Upper lobe of left lung (tissue), 6 donors: ENCODE measurements at regions not wholly inside any gene's neighbourhood (a gene's known extent, or its start where the extent isn't known, plus 50 kb on each side); places are given as distances from the start of the nearest gene placed in this dataset.

Source experiments
- ATAC-seq, 2 donors: fragments of 200-7000 bp; cut with Tn5 transposase; one replicate each; pipeline ENCODE4 v1.9.1; 2022; ENCODE audit warnings: mild to moderate bottlenecking in 2 of 2, moderate library complexity in 2 of 2; ENCODE audit not compliant: low FRiP score in 2 of 2
- DNase-seq, 2 donors: peaks; one replicate each; pipeline ENCODE4 v3.0.0-alpha.2; 2019 to 2020
- H3K27ac ChIP-seq, 4 donors: fragments of 200-600 bp; sonication (generic); one replicate each; pipeline ENCODE4 v1.5.1; 2016 to 2019
- H3K27me3 ChIP-seq, 4 donors: fragments of 200-600 bp; sonication (generic); one replicate each; pipeline ENCODE4 v1.5.1; 2017 to 2019
- H3K36me3 ChIP-seq, 4 donors: fragments of 200-600 bp; sonication (generic); one replicate each; pipeline ENCODE4 v1.5.1; 2016 to 2019
- H3K4me1 ChIP-seq, 4 donors: fragments of 200-600 bp; sonication (generic); one replicate each; pipeline ENCODE4 v1.5.1; 2018 to 2019
- H3K4me3 ChIP-seq, 4 donors: fragments of 200-600 bp; sonication (generic); one replicate each; pipeline ENCODE4 v1.5.1; 2017 to 2019; ENCODE audit warnings: mild to moderate bottlenecking in 2 of 4, moderate library complexity in 1 of 4
- H3K9me3 ChIP-seq, 4 donors: fragments of 200-600 bp; sonication (generic); one replicate each; pipeline ENCODE4 v1.5.1; 2018 to 2019
- EP300 ChIP-seq, 4 donors: sonication (generic); formaldehyde crosslinking; IDR thresholded peaks; one replicate each; pipeline ENCODE4 v1.5.1; 2017; ENCODE audit warnings: antibody characterized with exemption in 4 of 4, control low read depth in 2 of 4
- POLR2A ChIP-seq, 4 donors: fragments of 450-650 bp; IDR thresholded peaks; one replicate each; pipeline ENCODE4 v1.5.1; 2016 to 2017; ENCODE audit warnings: antibody characterized with exemption in 4 of 4, mild to moderate bottlenecking in 2 of 4
- POLR2AphosphoS5 ChIP-seq, 2 donors: sonication (generic); formaldehyde crosslinking; IDR thresholded peaks; one replicate each; pipeline ENCODE4 v1.5.1; 2017; ENCODE audit warnings: antibody characterized with exemption in 2 of 2
- WGBS, 2 donors: methylation state at CpG; one replicate each; pipeline ENCODE4 v1.1.5; 2017 to 2018; 5-methylcytosine and 5-hydroxymethylcytosine counted together
- TF ChIP-seq, protein P1 (sequence below), 6 experiments: fragments of 450-650 bp in 4 of 6; fragments of 200-600 bp in 2 of 6; sonication (generic) in 2 of 6; IDR thresholded peaks; one replicate each; pipeline ENCODE4 v1.5.1; 2016 to 2019; ENCODE audit warnings: antibody characterized with exemption in 6 of 6
- donor health status: DM: no; HTN: no; CAD: no; lungs with moderate emphysema.
- donor health status: DM: no; HTN: yes; CAD: no; lungs with severe emphysema.

- DNase-seq (no peak), ATAC-seq (no peak)
- H3K27me3 ChIP-seq: no peaks in the 10 kb centered on the region
- H3K4me3 ChIP-seq: no peak overlapping the region
- TF ChIP-seq POLR2AphosphoS5 (IDR thresholded peaks at IDR 0.05) (no peak), EP300 (IDR thresholded peaks at IDR 0.05) (no peak), POLR2A (IDR thresholded peaks at IDR 0.05) (no peak)
- TF ChIP-seq, protein P1, sequence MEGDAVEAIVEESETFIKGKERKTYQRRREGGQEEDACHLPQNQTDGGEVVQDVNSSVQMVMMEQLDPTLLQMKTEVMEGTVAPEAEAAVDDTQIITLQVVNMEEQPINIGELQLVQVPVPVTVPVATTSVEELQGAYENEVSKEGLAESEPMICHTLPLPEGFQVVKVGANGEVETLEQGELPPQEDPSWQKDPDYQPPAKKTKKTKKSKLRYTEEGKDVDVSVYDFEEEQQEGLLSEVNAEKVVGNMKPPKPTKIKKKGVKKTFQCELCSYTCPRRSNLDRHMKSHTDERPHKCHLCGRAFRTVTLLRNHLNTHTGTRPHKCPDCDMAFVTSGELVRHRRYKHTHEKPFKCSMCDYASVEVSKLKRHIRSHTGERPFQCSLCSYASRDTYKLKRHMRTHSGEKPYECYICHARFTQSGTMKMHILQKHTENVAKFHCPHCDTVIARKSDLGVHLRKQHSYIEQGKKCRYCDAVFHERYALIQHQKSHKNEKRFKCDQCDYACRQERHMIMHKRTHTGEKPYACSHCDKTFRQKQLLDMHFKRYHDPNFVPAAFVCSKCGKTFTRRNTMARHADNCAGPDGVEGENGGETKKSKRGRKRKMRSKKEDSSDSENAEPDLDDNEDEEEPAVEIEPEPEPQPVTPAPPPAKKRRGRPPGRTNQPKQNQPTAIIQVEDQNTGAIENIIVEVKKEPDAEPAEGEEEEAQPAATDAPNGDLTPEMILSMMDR (IDR thresholded peaks at IDR 0.05): no peak
- H3K27ac ChIP-seq: no peak overlapping the region
- WGBS, 2 donors: 43 to 44% methylated on average over 2 of the region's 2 CpGs
- no peaks in the 10 kb centered on the region for H3K4me1 ChIP-seq
- H3K9me3 ChIP-seq: no peaks in the 10 kb centered on the region
- no peaks in the 10 kb centered on the region for H3K36me3 ChIP-seq
These were observed 115.7 kb downstream of the MAP3K21 start for GRCh38 chr1:233443040-233443760.

DNA sequence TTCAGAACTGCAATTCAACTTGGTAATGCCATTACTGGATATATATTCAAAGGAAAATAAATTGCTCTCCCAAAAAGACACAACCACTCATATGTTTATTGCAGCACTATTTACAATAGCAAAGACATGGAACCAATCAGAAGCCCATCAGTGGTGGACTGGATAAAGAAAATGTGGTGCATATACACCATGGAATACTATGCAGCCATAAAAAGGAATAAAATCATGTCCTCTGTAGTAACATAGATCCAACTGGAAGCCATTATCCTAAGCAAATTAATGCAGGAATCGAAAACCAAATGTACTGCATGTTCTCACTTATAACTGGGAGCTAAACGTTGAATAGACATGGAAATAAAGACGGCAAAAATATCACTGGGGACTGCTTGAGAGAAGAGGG is 117.0 kb downstream of the MAP3K21 start:
- WGBS, 2 donors: 87 to 94% methylated on average over 3 of the region's 3 CpGs
- ATAC-seq: no peak

GRCh38 chr1:233445737-233446136 is 118.2 kb downstream of the MAP3K21 start:
- ATAC-seq (no peak), DNase-seq (no peak)
- no peak overlapping the region for H3K4me3 ChIP-seq
- no peaks in the 10 kb centered on the region for H3K27me3 ChIP-seq
- no peaks in the 10 kb centered on the region for H3K36me3 ChIP-seq
- TF ChIP-seq EP300 (IDR thresholded peaks at IDR 0.05) (no peak), POLR2AphosphoS5 (IDR thresholded peaks at IDR 0.05) (no peak), POLR2A (IDR thresholded peaks at IDR 0.05) (no peak)
- TF ChIP-seq, protein P1 (IDR thresholded peaks at IDR 0.05): no peak
- H3K27ac ChIP-seq: no peak overlapping the region
- H3K4me1 ChIP-seq: no peaks in the 10 kb centered on the region
- WGBS, 2 donors: 94 to 99% methylated on average over 6 of the region's 6 CpGs
- no peaks in the 10 kb centered on the region for H3K9me3 ChIP-seq

More for the DNA sequence above, 117.0 kb downstream of the MAP3K21 start:
- no peaks in the 10 kb centered on the region for H3K9me3 ChIP-seq
- DNase-seq: no peak
- no peaks in the 10 kb centered on the region for H3K36me3 ChIP-seq
- no peaks in the 10 kb centered on the region for H3K27me3 ChIP-seq
- H3K4me3 ChIP-seq: no peak overlapping the region
- no peaks in the 10 kb centered on the region for H3K4me1 ChIP-seq
- H3K27ac ChIP-seq: no peak overlapping the region
- TF ChIP-seq POLR2A (IDR thresholded peaks at IDR 0.05) (no peak), EP300 (IDR thresholded peaks at IDR 0.05) (no peak), POLR2AphosphoS5 (IDR thresholded peaks at IDR 0.05) (no peak)
- TF ChIP-seq, protein P1 (IDR thresholded peaks at IDR 0.05): no peak

GRCh38 chr1:233446935-233447334 is 119.4 kb downstream of the MAP3K21 start:
- 82 to 83% methylated on average over 6 of the region's 6 CpGs for WGBS, 2 donors
- Histone ChIP-seq H3K4me3 (no peak overlapping the region), H3K9me3 (no peaks in the 10 kb centered on the region), H3K27me3 (no peaks in the 10 kb centered on the region), H3K27ac (no peak overlapping the region), H3K36me3 (no peaks in the 10 kb centered on the region), H3K4me1 (no peaks in the 10 kb centered on the region)
- DNase-seq (no peak), ATAC-seq (no peak)
- TF ChIP-seq POLR2AphosphoS5 (IDR thresholded peaks at IDR 0.05) (no peak), EP300 (IDR thresholded peaks at IDR 0.05) (no peak), POLR2A (IDR thresholded peaks at IDR 0.05) (no peak)
- TF ChIP-seq, protein P1 (IDR thresholded peaks at IDR 0.05): no peak

DNA sequence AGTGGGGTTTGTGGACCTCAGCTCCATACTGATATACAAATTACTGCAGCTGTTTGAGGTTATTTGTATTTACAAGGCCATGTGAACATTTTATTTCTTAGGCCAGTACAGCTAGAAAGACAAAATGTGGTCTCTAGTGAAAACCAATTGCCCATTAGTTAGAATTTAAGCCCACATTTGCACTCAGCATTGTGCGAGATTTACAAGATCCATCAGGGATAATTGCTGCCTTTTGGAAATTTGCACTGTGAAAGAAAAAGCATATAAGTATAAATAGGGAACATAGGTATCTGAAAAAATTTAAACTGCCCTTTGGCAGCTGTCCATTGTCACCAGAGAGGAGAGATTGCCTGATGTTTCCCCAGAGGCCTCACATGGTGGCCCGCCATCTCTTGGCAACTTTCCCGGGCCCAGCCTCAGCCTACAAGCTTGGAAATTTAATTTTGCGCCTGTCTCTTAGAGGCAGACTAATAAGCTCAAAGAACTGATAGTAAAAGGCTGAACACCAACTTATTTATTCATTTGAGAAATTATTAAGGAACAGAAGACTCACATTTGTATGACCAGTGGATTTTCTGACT is 120.7 kb downstream of the MAP3K21 start:
- no peak for DNase-seq
- ATAC-seq: no peak
- TF ChIP-seq POLR2A (IDR thresholded peaks at IDR 0.05): no peak
- TF ChIP-seq, protein P1 (IDR thresholded peaks at IDR 0.05): no peak
- no peak for TF ChIP-seq POLR2AphosphoS5 (IDR thresholded peaks at IDR 0.05)
- TF ChIP-seq EP300 (IDR thresholded peaks at IDR 0.05): no peak
- no peaks in the 10 kb centered on the region for H3K27me3 ChIP-seq
- no peak overlapping the region for H3K4me3 ChIP-seq
- H3K9me3 ChIP-seq: no peaks in the 10 kb centered on the region
- H3K27ac ChIP-seq: no peak overlapping the region
- 76 to 88% methylated on average over 4 of the region's 4 CpGs for WGBS, 2 donors
- H3K36me3 ChIP-seq: no peaks in the 10 kb centered on the region
- H3K4me1 ChIP-seq: no peaks in the 10 kb centered on the region
